Ovary (tissue), 3 donors: ENCODE measurements at regions not wholly inside any gene's neighbourhood (a gene's known extent, or its start where the extent isn't known, plus 50 kb on each side); places are given as distances from the start of the nearest gene placed in this dataset.

Experiments used
- EP300 ChIP-seq: sonication (generic); formaldehyde crosslinking; IDR thresholded peaks from one replicate; pipeline ENCODE4 v1.6.1; 2017; ENCODE audit warnings: antibody characterized with exemption
- POLR2A ChIP-seq: fragments of 450-650 bp; IDR thresholded peaks from one replicate; pipeline ENCODE4 v1.6.1; 2017; ENCODE audit warnings: antibody characterized with exemption, mild to moderate bottlenecking, moderate library complexity
- TF ChIP-seq, protein P1 (sequence below), 3 donors: fragments of 450-650 bp in 2 of 3; fragments of 200-600 bp in 1 of 3; IDR thresholded peaks; one replicate each; pipeline versions ENCODE4 v1.5.1 to v1.8.0; 2016 to 2022; ENCODE audit warnings: antibody characterized with exemption in 3 of 3, mild to moderate bottlenecking in 1 of 3
- donor health status: DM: no; HTN: no; CAD: no.

DNA sequence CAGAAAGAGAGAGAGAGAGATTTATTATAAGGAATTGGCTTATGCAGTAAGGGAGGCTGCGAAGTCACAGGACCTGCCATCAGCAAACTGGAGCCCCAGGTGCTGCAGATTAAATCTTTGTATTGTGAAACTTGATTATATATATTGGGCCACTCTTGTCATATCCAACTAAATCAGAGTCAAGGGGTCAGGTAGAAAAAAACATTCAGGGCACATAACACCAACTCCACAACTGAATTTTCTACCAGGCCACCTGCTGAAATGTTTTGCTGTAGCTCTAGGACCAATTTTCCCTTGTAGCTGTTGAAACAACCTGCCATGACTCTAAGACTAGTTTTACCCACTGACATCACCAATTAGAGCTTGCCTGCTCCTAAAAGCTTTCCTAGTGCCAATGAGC lies 1240.8 kb downstream of the SLC16A7 start:
- TF ChIP-seq EP300 (no peak), POLR2A (no peak)
- TF ChIP-seq, protein P1, sequence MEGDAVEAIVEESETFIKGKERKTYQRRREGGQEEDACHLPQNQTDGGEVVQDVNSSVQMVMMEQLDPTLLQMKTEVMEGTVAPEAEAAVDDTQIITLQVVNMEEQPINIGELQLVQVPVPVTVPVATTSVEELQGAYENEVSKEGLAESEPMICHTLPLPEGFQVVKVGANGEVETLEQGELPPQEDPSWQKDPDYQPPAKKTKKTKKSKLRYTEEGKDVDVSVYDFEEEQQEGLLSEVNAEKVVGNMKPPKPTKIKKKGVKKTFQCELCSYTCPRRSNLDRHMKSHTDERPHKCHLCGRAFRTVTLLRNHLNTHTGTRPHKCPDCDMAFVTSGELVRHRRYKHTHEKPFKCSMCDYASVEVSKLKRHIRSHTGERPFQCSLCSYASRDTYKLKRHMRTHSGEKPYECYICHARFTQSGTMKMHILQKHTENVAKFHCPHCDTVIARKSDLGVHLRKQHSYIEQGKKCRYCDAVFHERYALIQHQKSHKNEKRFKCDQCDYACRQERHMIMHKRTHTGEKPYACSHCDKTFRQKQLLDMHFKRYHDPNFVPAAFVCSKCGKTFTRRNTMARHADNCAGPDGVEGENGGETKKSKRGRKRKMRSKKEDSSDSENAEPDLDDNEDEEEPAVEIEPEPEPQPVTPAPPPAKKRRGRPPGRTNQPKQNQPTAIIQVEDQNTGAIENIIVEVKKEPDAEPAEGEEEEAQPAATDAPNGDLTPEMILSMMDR (IDR thresholded peaks at IDR 0.05), result no peak
